NCI-H510A treated with DMSO at 0.1 percent for 48 hours (cell line): ENCODE measurements at regions not wholly inside any gene's neighbourhood (a gene's known extent, or its start where the extent isn't known, plus 50 kb on each side); places are given as distances from the start of the nearest gene placed in this dataset.

Experiments
- DNase-seq: peaks from one replicate; lab custom pipeline; 2025; lab: John Stamatoyannopoulos, UW

- DNase-seq = peak; percentile 36
These were observed 182.4 kb upstream of the CXXC4 start for GRCh38 chr4:104677116-104677515.

- DNase-seq = no peak
These were observed 187.6 kb upstream of the CXXC4 start for GRCh38 chr4:104682311-104682710.

GRCh38 chr4:104693601-104694201, 199.0 kb upstream of the CXXC4 start:
- DNase-seq = no peak

- DNase-seq = no peak
These were observed 221.9 kb upstream of the CXXC4 start for GRCh38 chr4:104716584-104716983.

GRCh38 chr4:104719539-104720230, 225.0 kb upstream of the CXXC4 start:
- no peak for DNase-seq

- no peak for DNase-seq
These were observed 227.8 kb upstream of the CXXC4 start for GRCh38 chr4:104722467-104722866.

- DNase-seq = no peak
These were observed 231.3 kb upstream of the CXXC4 start for GRCh38 chr4:104726002-104726401.

- no peak for DNase-seq
These were observed 232.9 kb upstream of the CXXC4 start for GRCh38 chr4:104727643-104728042.

- DNase-seq = no peak
These were observed 233.9 kb upstream of the CXXC4 start for GRCh38 chr4:104728380-104729122.

- DNase-seq = no peak
These were observed 238.1 kb upstream of the CXXC4 start for GRCh38 chr4:104732766-104733165.

GRCh38 chr4:104735174-104735573, 240.5 kb upstream of the CXXC4 start:
- no peak for DNase-seq

GRCh38 chr4:104740161-104740560, 245.5 kb upstream of the CXXC4 start:
- no peak for DNase-seq

- no peak for DNase-seq
These were observed 248.5 kb upstream of the CXXC4 start for GRCh38 chr4:104743215-104743653.

- no peak for DNase-seq
These were observed 252.9 kb upstream of the CXXC4 start for GRCh38 chr4:104747635-104748034.

- DNase-seq = peak; percentile 5
These were observed 254.4 kb upstream of the CXXC4 start for GRCh38 chr4:104749062-104749461.

- DNase-seq = no peak
These were observed 255.3 kb upstream of the CXXC4 start for GRCh38 chr4:104750008-104750407.

- no peak for DNase-seq
These were observed 256.8 kb upstream of the CXXC4 start for GRCh38 chr4:104751468-104751867.

GRCh38 chr4:104752337-104752736, 257.6 kb upstream of the CXXC4 start:
- DNase-seq = no peak

- DNase-seq = no peak
These were observed 262.1 kb upstream of the CXXC4 start for GRCh38 chr4:104756837-104757236.

- no peak for DNase-seq
These were observed 263.9 kb upstream of the CXXC4 start for GRCh38 chr4:104758574-104758973.

GRCh38 chr4:104763554-104764222, 269.0 kb upstream of the CXXC4 start:
- DNase-seq = no peak

GRCh38 chr4:104766676-104767075, 272.0 kb upstream of the CXXC4 start:
- no peak for DNase-seq

- no peak for DNase-seq
These were observed 278.2 kb upstream of the CXXC4 start for GRCh38 chr4:104772849-104773248.
